GM20000 (cell line): ENCODE measurements at regions not wholly inside any gene's neighbourhood (a gene's known extent, or its start where the extent isn't known, plus 50 kb on each side); places are given as distances from the start of the nearest gene placed in this dataset.

Source experiments
- DNase-seq: peaks from one replicate; pipeline ENCODE4 v3.0.0; 2012; ENCODE audit warnings: low spot score
- CTCF ChIP-seq: IDR thresholded peaks from 2 replicates; pipeline ENCODE4 v1.5.1; 2012; ENCODE audit warnings: mild to moderate bottlenecking, control low read depth; ENCODE audit errors: extremely low read depth, missing control alignments

GRCh38 chr20:57792386-57793080 is 82.7 kb upstream of the PMEPA1 start:
- no peak for TF ChIP-seq CTCF
- DNase-seq, result no peak

- DNase-seq, result no peak
- no peak for TF ChIP-seq CTCF
These were observed 82.2 kb upstream of the PMEPA1 start for GRCh38 chr20:57791966-57792365.

- TF ChIP-seq CTCF, result no peak
These were observed 81.6 kb upstream of the PMEPA1 start for GRCh38 chr20:57791178-57791962.

GRCh38 chr20:57790176-57790575 is 80.4 kb upstream of the PMEPA1 start:
- no peak for DNase-seq
- TF ChIP-seq CTCF, result no peak

More at GRCh38 chr20:57791178-57791962, 81.6 kb upstream of the PMEPA1 start:
- no peak for DNase-seq

GRCh38 chr20:57788936-57789613 is 79.3 kb upstream of the PMEPA1 start:
- TF ChIP-seq CTCF, result no peak

GRCh38 chr20:57787990-57788781 is 78.4 kb upstream of the PMEPA1 start:
- TF ChIP-seq CTCF, result no peak
- DNase-seq, result no peak

More at GRCh38 chr20:57788936-57789613, 79.3 kb upstream of the PMEPA1 start:
- DNase-seq, result no peak
